ENCODE measurements at regions not wholly inside any gene's neighbourhood (a gene's known extent, or its start where the extent isn't known, plus 50 kb on each side); places are given as distances from the start of the nearest gene placed in this dataset.
"Not testable (repeated sequence)": the region's sequence is repeated elsewhere in the genome, so short reads cannot be mapped to it uniquely, and the experiment has no call there.

- not testable (repeated sequence) for DNase-seq
These were observed 141.8 kb downstream of the AHR start for GRCh38 chr7:17440025-17440784.

DNA sequence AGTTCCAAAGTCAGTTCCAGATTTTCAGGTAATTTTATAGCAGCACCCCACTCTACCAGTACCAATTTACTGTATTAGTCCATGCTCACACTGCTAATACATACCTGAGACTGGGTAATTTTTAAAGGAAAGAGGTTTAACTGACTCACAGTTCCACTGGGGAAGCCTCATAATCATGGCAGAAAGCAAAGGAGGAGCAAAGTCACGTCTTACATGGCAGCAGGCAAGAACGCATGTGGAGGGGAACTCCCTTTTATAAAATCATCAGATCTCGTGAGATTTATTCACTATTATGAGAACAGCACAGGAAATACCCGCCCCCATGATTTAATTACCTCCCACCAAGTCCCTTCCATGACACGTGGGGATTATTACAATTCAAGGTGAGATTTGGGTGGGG, 142.4 kb downstream of the AHR start:
- DNase-seq: no peak

GRCh38 chr7:17441557-17441956, 143.1 kb downstream of the AHR start:
- no peak for DNase-seq

GRCh38 chr7:17444151-17444550, 145.7 kb downstream of the AHR start:
- DNase-seq: no peak

- no peak for DNase-seq
These were observed 146.2 kb downstream of the AHR start for GRCh38 chr7:17444673-17445072.

DNA sequence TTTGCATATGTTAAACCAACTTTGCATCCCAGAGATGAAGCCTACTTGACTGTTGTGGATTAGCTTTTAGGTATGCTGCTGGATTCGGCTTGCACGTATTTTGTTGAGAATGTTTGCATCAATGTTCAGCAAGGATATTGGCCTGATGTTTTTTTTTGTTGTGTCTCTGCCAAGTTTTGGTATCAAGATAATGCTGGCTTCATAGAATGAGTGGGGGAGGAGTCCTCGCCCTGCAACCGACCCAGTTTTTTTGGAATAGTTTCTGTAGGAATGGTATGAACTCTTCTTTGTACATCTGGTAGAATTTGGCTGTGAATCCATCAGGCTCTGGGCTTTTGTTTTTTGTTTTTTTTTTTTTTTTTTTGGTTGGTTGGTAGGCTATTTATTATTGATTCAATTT, 147.9 kb downstream of the AHR start:
- no peak for DNase-seq

DNA sequence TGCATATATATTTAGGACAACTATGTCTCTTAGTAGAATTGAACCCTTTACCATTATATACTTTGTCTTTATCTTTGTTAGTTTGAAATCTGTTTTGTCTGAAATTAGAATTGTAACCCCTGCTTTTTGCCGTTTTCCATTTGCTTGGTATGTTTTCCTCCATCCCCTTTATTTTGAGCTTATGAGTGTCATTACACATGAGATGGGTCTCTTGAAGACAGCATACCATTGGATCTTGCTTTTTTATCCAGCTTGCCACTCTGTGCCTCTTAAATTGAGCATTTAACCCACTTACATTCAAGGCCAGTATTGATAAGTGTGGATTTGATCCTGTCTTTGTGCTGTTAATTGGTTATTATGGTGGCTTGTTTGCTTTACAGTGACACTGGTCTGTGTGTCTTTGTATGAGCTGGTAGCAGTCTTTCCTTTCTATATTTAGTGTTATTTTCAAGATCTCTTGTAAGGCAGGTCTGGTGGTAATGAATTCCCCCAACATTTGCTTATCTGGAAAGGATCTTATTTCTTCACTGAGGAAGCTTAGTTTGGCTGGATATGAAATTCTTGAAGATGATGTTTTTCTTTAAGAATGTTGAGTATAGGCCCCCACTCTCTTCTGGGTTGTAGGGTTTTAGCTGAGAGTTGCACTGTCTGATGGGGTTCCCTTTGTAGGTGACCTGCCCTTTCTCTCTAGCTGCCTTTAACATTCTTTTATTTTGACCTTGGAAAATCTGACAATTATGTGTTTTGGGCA, 149.5 kb downstream of the AHR start:
- DNase-seq: no peak

DNA sequence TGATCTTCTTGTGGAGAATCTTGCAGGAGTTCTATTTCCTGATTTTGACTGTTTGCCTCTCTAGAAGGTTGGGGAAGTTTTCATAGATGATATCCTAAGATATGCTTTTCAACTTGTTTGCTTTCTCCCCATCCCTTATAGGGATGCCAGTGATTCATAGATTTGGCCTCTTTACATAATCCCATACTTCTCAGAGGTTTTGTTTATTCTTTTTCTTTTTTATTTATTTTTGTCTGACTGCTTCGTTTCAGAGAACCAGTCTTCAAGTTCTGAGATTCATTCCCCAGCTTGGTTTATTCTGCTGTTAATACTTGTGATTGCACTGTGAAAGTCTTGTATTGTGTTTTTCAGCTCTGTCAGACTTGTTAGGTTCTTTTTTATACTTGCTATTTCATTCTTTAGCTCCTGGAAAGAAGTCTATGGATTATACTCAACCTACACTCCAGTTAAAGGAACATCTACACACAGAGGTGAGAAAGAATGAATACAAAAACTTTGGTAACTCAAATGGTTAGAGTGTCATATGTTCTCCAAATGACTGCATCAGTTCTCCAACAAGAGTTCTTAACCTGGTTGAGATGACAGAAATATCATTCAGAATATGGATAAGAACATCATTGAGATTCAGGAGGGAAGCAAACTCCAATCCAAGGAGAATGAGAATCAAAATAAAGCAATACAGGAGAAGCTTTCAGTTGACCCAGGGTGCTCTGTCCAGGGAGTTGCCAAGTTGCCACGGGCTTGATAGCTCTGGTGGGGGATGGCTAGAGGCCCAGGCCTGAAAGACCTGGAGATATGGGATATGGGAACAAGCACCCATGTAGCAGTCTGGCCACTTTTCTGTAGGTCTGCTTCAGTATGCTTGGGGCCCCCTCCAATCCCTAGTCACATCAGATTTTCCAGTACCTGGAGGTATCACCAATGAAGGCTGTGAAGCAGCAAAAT, 150.3 kb downstream of the AHR start:
- no peak for DNase-seq

GRCh38 chr7:17456541-17456940, 158.1 kb downstream of the AHR start:
- no peak for DNase-seq

DNA sequence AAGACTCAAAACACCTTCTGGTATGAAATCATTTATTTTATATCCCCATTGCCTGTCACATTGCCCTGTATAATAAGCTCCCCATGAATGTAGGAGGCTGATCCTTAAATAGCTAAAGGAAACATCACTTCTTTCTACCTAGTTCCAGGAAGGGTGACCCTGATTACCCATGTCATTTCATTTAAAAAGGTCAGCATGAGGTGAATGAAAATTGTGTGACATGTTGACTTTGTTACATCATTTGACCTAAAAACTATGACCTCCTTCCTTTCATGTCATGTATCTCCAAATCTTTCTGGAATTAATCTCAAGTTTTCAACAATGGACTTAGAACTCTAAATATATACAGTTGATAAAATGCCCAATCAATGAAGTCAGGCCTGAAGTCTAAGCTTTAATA, 161.5 kb downstream of the AHR start:
- DNase-seq: no peak

- DNase-seq: no peak
These were observed 162.2 kb downstream of the AHR start for GRCh38 chr7:17460665-17461064.

DNA sequence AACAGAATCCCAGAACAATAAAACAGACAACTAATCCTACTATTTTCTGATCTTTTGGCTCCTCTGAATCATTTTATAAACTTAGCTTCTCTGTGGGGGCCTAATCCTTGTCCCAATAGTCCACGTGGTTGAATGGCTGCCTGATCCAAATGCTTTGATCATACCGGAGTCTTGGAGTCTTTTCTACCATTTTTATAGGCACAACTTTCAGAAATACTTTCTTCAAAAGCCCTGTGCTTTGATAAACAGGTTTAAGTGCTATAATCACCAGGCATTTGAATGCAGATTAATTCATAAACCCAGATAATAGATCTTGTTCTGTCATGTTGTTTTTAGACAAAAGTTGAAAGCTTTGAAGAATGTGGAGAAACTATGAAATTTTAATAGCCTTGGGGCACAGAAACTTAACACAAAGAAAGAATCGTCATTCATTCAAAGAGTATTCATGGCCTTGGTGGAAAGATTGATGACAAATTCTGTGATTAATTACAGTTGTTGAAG, 163.7 kb downstream of the AHR start:
- DNase-seq: no peak

DNA sequence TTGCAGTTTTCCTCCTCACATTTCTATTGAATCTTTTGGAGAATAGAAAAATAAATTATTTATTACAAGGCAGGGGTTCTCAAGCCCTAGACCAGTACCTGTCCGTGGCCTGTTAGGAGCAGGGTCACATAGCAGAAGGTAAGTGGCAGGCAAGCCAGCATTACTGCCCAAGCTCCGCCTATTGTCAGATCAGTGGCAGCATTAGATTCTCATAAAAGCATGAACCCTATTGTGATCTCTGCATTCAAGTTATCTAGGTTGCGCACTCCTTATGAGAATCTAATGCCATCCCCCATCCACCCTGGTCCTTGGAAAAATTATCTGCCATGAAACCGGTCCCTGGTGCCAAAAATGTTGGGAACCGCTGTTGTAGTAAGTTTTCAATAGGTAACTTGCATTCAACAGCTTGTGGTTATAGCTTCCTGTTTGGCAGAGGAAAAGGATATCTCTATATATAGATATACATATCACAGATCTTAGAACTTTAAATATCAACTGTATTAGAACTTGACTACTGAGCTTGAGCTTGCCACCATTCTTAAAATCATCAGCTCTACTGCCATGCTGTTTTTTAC, 165.1 kb downstream of the AHR start:
- no peak for DNase-seq

DNA sequence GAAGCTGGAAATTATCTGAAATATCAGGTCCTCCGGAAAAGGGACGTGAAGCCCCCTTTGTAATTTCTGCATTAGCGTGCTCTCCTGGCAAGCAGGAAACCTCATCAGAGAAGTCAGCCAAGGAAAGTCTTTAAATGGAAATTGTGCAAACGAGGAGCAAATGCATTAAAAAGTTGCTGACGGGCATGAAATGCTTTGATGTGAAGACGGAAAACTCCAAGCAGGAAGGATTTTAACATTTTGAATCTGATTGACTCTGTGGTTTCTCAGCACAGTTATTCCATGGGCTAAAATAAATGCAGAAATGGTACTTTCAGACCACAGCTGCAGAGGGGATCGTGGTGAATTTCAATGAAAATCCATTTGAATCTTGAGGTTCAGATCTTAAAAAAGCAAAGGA, 167.8 kb downstream of the AHR start:
- no peak for DNase-seq

DNA sequence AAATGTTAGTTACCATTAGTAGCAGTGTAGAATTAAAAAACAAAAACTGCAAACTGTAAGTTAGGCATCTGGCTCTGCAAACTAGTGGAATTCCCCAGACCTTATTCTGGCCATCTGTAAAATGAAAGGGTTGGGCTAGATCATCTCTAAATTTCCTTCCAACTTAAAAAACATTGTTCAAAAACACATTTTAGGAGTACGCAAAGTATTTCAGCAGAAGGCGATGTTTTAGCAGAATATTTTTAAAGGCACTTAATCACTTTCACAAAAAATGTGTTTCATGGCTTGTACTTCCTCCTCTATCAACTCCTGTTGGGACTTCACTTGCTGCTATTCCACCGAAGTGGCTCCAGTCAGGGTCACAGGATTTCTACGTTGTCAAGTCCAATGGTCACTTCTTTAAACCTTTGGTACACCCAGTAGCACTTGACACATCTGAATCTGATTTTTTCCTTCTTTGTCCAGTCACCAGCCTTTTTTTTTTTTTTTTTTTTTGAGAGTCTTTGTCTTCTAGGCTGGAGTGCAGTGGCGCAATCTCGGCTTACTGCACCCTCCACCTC, 169.0 kb downstream of the AHR start:
- DNase-seq: no peak

- no peak for DNase-seq
These were observed 172.9 kb downstream of the AHR start for GRCh38 chr7:17471325-17471724.

DNA sequence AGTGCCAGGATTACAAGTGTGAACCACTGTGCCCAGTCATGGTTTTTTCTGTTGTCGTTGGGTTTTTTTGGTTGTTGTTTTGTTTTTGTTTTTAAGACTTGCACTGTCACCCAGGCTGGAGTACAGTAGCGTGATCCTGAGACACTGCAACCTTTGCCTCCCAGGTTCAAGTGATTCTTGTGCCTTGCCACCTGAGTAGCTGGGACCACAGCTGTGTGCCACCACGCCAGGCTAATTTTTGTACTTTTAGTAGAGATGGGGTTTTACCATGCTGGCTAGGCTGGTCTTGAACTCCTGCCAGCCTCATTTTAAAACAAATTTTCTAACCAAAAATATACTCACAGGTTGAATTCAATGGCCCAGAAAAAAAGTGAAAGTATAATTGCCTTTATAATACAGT, 174.1 kb downstream of the AHR start:
- DNase-seq: no peak

DNA sequence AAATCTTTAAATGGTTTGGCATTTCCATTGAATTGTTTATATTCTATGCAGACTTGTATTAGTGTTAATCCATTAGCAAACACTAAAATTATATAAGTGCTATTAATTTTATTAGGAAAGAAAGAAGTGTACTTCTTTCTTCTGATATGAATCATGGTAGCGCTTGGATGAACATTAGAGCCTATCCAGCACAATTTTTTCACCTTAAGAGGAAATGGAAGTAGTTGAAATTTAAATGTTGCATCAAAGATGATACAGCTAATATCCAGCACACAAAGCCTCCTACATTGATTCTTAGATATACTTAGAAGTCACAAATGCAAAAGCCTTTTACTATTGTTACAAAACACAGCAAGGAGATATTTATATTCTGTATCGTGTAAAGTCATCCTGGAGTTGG, 174.5 kb downstream of the AHR start:
- DNase-seq: no peak

DNA sequence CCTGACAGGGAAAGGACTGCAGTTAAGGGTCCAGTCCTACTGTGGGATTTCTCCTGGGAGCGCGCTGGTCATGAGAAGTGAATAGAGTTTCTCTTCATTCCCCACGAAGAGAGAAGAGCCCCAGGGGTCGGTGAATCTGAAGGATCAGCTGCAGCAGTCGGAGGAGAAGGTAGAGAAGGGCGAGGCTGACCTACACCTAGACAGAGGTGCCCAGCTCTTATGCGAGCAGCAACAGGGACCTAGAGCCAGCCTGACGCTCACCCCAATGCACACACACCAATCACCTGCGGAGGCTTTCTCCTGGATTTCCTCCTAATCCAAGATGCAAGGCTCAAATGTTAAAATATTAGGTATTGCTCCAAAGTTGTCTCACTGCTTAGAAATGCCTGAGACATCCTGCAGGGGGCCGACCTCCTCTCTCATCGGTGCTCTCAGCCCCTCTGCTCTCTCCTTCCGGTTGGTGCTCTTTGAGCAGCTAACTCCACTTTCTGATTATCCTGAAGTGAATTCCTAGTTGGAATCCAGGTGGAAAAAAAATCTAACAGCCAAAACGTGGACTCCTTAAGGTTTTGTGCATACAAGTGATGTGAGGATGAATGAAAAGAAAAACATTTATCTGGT, 176.4 kb downstream of the AHR start:
- DNase-seq: no peak

DNA sequence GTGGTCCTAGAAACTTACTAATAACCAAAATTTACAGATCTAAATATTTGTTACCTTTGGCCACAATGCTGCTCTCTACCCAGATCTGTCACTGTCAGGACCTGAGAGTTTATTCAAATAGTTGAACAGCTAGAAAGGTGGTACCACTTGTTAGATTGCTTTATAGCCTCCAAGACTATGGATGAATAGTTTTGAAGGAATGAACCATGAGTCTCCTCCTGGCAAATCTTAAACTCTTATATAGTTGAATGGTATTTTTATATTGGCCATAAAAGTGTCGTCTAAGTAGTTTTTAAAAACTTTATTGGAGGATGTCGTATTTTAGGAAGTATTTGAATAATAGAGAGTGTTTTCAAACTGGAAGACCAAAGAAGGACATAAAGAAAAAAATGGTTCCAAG, 178.7 kb downstream of the AHR start:
- DNase-seq: no peak

DNA sequence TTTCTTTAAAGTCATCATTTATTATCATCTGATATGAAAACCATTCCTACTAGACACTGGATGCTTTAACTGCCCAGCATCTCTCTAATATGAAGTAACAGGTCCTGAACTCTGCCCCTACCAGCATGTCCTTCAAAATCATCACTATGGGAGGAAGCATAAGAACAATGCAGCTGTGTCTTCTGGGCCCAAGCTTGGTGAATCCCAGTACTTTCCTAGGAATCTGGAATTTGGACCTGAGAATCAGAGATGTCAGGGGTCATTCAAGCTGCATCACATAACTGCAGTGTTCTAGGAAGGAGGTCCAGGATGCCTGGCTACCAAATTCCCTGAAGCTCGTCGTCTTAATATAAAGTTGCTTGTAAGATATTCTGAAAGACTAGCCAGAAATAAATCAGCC, 182.7 kb downstream of the AHR start:
- DNase-seq: no peak

GRCh38 chr7:17485368-17485767, 186.9 kb downstream of the AHR start:
- DNase-seq: no peak
